Frontal cortex (tissue), 3 donors: ENCODE measurements at regions not wholly inside any gene's neighbourhood (a gene's known extent, or its start where the extent isn't known, plus 50 kb on each side); places are given as distances from the start of the nearest gene placed in this dataset.

Source experiments
- DNase-seq, 2 donors: peaks; one replicate each; pipeline ENCODE4 v3.0.0; 2012; ENCODE audit warnings: low spot score in 2 of 2
- FAIRE-seq: peaks from 2 replicates; lab custom pipeline; 2012; peaks lifted over from hg19 to GRCh38; lab: Jason Lieb, UNC
- donor health status: control.
- donor health status: control.
- donor health status: control.

GRCh38 chr7:28355635-28356319, 56.5 kb upstream of the CREB5 start:
- no peak for DNase-seq
- no peak for FAIRE-seq

GRCh38 chr7:28356619-28357018, 55.7 kb upstream of the CREB5 start:
- FAIRE-seq (no peak), DNase-seq (no peak)

- no peak for DNase-seq
- no peak for FAIRE-seq
Observed at GRCh38 chr7:28358423-28358868, 53.9 kb upstream of the CREB5 start.

DNA sequence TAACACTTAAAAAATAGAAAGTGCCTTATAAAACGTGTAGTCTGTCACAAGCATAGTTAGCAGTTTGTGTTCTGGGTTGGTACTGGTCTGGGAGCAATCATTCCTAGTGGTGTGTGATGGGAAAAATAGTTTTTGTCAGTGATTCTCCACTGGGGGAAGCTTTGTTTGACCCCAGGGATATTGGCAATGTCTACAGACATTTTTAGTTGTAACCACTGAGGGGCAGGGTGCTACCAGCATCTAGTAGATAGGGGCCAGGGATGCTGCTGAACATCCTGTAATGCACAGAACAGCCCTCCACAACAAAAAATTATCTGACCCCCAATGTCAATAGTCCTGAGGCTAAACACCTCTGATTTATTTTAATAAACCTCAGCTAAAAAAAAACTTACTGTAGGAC, 51.6 kb upstream of the CREB5 start:
- FAIRE-seq (no peak), DNase-seq (no peak)

- FAIRE-seq (no peak), DNase-seq (no peak)
Observed at GRCh38 chr7:28361551-28361950, 50.8 kb upstream of the CREB5 start.

- FAIRE-seq (peak; percentile 47), DNase-seq (no peak)
Observed at GRCh38 chr7:28362182-28362581, 50.1 kb upstream of the CREB5 start.
